Neural crest cell (in vitro differentiated cells): ENCODE measurements at regions not wholly inside any gene's neighbourhood (a gene's known extent, or its start where the extent isn't known, plus 50 kb on each side); places are given as distances from the start of the nearest gene placed in this dataset.

ENCODE experiments used
- DNase-seq: peaks from one replicate; pipeline ENCODE4 v3.0.0; 2021; ENCODE audit warnings: low read depth, mixed read lengths, low spot score
- H3K27ac Mint-ChIP-seq: one replicate; pipeline ENCODE4 v1.8.0; 2021; ENCODE audit warnings: mild to moderate bottlenecking, mixed read lengths; ENCODE audit not compliant: unreplicated experiment
- H3K27me3 Mint-ChIP-seq: 2 replicates; pipeline ENCODE4 v1.8.0; 2021; ENCODE audit warnings: low read depth, mild to moderate bottlenecking, mixed read lengths
- H3K36me3 Mint-ChIP-seq: 2 replicates; pipeline ENCODE4 v1.8.0; 2021; ENCODE audit warnings: low read depth, mild to moderate bottlenecking, mixed read lengths
- H3K4me1 Mint-ChIP-seq: 2 replicates; pipeline ENCODE4 v1.8.0; 2021; ENCODE audit warnings: mixed read lengths
- H3K4me3 Mint-ChIP-seq: one replicate; pipeline ENCODE4 v1.8.0; 2021; ENCODE audit warnings: mild to moderate bottlenecking, mixed read lengths
- H3K9me3 Mint-ChIP-seq: 2 replicates; pipeline ENCODE4 v1.8.0; 2021; ENCODE audit warnings: mixed read lengths
- CTCF ChIP-seq: fragments of 200-600 bp; sonication (generic); conservative IDR thresholded peaks from 2 replicates; pipeline ENCODE4 v1.5.0; 2021; ENCODE audit warnings: antibody characterized with exemption, mild to moderate bottlenecking

GRCh38 chr13:65763811-65764210 lies 1466.3 kb downstream of the PCDH9 start:
- Mint-ChIP-seq H3K27me3 (no peaks in the 10 kb centered on the region), H3K4me3 (no peak overlapping the region), H3K36me3 (peaks cover 5% of the 10 kb centered on the region), H3K4me1 (peaks cover 4% of the 10 kb centered on the region), H3K27ac (no peak overlapping the region), H3K9me3 (peaks cover 9% of the 10 kb centered on the region)
- no peak for DNase-seq
- TF ChIP-seq CTCF: no peak

- no peak for DNase-seq
- Mint-ChIP-seq H3K36me3 (peaks cover 8% of the 10 kb centered on the region), H3K9me3 (peaks cover 14% of the 10 kb centered on the region), H3K27ac (no peak overlapping the region), H3K27me3 (no peaks in the 10 kb centered on the region), H3K4me1 (peaks cover 4% of the 10 kb centered on the region), H3K4me3 (no peak overlapping the region)
- TF ChIP-seq CTCF: no peak
These were observed 1468.1 kb downstream of the PCDH9 start for GRCh38 chr13:65762012-65762411.

GRCh38 chr13:65756071-65756671 lies 1474.0 kb downstream of the PCDH9 start:
- TF ChIP-seq CTCF: no peak
- H3K36me3 Mint-ChIP-seq: peaks cover 13% of the 10 kb centered on the region
- H3K9me3 Mint-ChIP-seq: peaks cover 18% of the 10 kb centered on the region
- no peaks in the 10 kb centered on the region for H3K4me1 Mint-ChIP-seq
- H3K4me3 Mint-ChIP-seq: no peak overlapping the region
- no peak overlapping the region for H3K27ac Mint-ChIP-seq
- no peaks in the 10 kb centered on the region for H3K27me3 Mint-ChIP-seq
- DNase-seq: no peak

GRCh38 chr13:65748227-65748626 lies 1481.9 kb downstream of the PCDH9 start:
- no peak for TF ChIP-seq CTCF
- H3K36me3 Mint-ChIP-seq: no peaks in the 10 kb centered on the region
- no peak overlapping the region for H3K27ac Mint-ChIP-seq
- no peaks in the 10 kb centered on the region for H3K9me3 Mint-ChIP-seq
- H3K4me3 Mint-ChIP-seq: no peak overlapping the region
- H3K4me1 Mint-ChIP-seq: no peaks in the 10 kb centered on the region
- no peaks in the 10 kb centered on the region for H3K27me3 Mint-ChIP-seq
- DNase-seq: no peak

GRCh38 chr13:65746406-65746921 lies 1483.7 kb downstream of the PCDH9 start:
- no peak for DNase-seq
- no peak overlapping the region for H3K4me3 Mint-ChIP-seq
- no peaks in the 10 kb centered on the region for H3K36me3 Mint-ChIP-seq
- H3K4me1 Mint-ChIP-seq: no peaks in the 10 kb centered on the region
- no peaks in the 10 kb centered on the region for H3K27me3 Mint-ChIP-seq
- TF ChIP-seq CTCF: no peak
- H3K9me3 Mint-ChIP-seq: no peaks in the 10 kb centered on the region
- H3K27ac Mint-ChIP-seq: no peak overlapping the region
